ENCODE measurements at regions not wholly inside any gene's neighbourhood (a gene's known extent, or its start where the extent isn't known, plus 50 kb on each side); places are given as distances from the start of the nearest gene placed in this dataset.
"Not testable (repeated sequence)": the region's sequence is repeated elsewhere in the genome, so short reads cannot be mapped to it uniquely, and the experiment has no call there.

- TF ChIP-seq, protein P1, sequence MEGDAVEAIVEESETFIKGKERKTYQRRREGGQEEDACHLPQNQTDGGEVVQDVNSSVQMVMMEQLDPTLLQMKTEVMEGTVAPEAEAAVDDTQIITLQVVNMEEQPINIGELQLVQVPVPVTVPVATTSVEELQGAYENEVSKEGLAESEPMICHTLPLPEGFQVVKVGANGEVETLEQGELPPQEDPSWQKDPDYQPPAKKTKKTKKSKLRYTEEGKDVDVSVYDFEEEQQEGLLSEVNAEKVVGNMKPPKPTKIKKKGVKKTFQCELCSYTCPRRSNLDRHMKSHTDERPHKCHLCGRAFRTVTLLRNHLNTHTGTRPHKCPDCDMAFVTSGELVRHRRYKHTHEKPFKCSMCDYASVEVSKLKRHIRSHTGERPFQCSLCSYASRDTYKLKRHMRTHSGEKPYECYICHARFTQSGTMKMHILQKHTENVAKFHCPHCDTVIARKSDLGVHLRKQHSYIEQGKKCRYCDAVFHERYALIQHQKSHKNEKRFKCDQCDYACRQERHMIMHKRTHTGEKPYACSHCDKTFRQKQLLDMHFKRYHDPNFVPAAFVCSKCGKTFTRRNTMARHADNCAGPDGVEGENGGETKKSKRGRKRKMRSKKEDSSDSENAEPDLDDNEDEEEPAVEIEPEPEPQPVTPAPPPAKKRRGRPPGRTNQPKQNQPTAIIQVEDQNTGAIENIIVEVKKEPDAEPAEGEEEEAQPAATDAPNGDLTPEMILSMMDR (IDR thresholded peaks at IDR 0.05): not testable (repeated sequence)
- not testable (repeated sequence) for TF ChIP-seq POLR2A (IDR thresholded peaks at IDR 0.05)
These were observed 105.8 kb upstream of the ZNF658 start for GRCh38 chr9:66794769-66795168.

Data from adrenal gland (tissue), 5 donors.